ENCODE measurements at regions not wholly inside any gene's neighbourhood (a gene's known extent, or its start where the extent isn't known, plus 50 kb on each side); places are given as distances from the start of the nearest gene placed in this dataset.

DNA sequence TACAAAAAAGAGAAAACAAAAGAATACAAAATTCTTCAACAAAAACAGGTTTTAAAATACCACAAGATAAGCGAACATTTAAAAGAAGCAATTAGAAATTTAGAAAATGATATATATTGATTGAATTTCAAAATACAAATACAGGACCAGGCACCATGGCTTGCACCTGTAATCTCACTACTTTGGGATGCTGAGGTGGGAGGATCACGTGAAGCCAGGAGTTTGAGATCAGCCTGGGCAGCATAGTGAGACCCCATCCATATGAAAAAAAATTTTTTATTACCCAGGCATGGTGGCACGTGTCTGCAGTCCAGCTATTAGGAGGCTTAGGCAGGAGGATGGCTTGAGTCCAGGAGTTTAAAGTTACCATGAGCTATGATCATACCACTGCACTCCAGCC, 109.9 kb upstream of the SLC30A5 start:
- no TSS peak for BruUV-seq (replicated peaks)
- H3K36me3 ChIP-seq (ENCODE audit: insufficient read depth, low read length, poor library complexity, severe bottlenecking), result no peaks in the 10 kb centered on the region
- POLR2A ChIA-PET (ENCODE audit: low non-redundant PET), result no interaction called here
- H3K27me3 ChIP-seq (replicated peaks; ENCODE audit: insufficient read depth, low read depth, low read length, poor library complexity), result no peaks in the 10 kb centered on the region
- no peaks in the 10 kb centered on the region for H3K9me3 ChIP-seq (ENCODE audit: low read depth, low read length, poor library complexity, severe bottlenecking)
- no peaks in the 10 kb centered on the region for H3K4me1 ChIP-seq (ENCODE audit: insufficient read depth, low read length, poor library complexity, severe bottlenecking)
- CTCF ChIA-PET, result no interaction called here
- TF ChIP-seq EZH2 (IDR thresholded peaks at IDR 0.05; ENCODE audit: borderline replicate concordance, low read depth, low read length, poor library complexity, severe bottlenecking), result no peak
- TF ChIP-seq, protein P1, sequence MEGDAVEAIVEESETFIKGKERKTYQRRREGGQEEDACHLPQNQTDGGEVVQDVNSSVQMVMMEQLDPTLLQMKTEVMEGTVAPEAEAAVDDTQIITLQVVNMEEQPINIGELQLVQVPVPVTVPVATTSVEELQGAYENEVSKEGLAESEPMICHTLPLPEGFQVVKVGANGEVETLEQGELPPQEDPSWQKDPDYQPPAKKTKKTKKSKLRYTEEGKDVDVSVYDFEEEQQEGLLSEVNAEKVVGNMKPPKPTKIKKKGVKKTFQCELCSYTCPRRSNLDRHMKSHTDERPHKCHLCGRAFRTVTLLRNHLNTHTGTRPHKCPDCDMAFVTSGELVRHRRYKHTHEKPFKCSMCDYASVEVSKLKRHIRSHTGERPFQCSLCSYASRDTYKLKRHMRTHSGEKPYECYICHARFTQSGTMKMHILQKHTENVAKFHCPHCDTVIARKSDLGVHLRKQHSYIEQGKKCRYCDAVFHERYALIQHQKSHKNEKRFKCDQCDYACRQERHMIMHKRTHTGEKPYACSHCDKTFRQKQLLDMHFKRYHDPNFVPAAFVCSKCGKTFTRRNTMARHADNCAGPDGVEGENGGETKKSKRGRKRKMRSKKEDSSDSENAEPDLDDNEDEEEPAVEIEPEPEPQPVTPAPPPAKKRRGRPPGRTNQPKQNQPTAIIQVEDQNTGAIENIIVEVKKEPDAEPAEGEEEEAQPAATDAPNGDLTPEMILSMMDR (conservative IDR thresholded peaks at IDR 0.05; ENCODE audit: low read depth, low read length), result no peak
- no peak overlapping the region for H3K4me3 ChIP-seq (ENCODE audit: low read depth, low read length, poor library complexity, severe bottlenecking)
- intact Hi-C loops (cut with micrococcal nuclease; ENCODE audit: unreplicated experiment), result no loop called here
- DNase-seq (ENCODE audit: low spot score), result no peak
- H3K27ac ChIP-seq (ENCODE audit: low read depth, low read length, poor library complexity, severe bottlenecking), result no peak overlapping the region

- intact Hi-C loops (cut with micrococcal nuclease; ENCODE audit: unreplicated experiment), result no loop called here
- no peaks in the 10 kb centered on the region for H3K9me3 ChIP-seq (ENCODE audit: low read depth, low read length, poor library complexity, severe bottlenecking)
- H3K4me3 ChIP-seq (ENCODE audit: low read depth, low read length, poor library complexity, severe bottlenecking), result no peak overlapping the region
- H3K4me1 ChIP-seq (ENCODE audit: insufficient read depth, low read length, poor library complexity, severe bottlenecking), result no peaks in the 10 kb centered on the region
- BruUV-seq (replicated peaks), result no TSS peak
- H3K36me3 ChIP-seq (ENCODE audit: insufficient read depth, low read length, poor library complexity, severe bottlenecking), result no peaks in the 10 kb centered on the region
- DNase-seq (ENCODE audit: low spot score), result no peak
- TF ChIP-seq, protein P1 (conservative IDR thresholded peaks at IDR 0.05; ENCODE audit: low read depth, low read length), result no peak
- TF ChIP-seq EZH2 (IDR thresholded peaks at IDR 0.05; ENCODE audit: borderline replicate concordance, low read depth, low read length, poor library complexity, severe bottlenecking), result no peak
- H3K27ac ChIP-seq (ENCODE audit: low read depth, low read length, poor library complexity, severe bottlenecking), result no peak overlapping the region
- POLR2A ChIA-PET (ENCODE audit: low non-redundant PET), result no interaction called here
- H3K27me3 ChIP-seq (replicated peaks; ENCODE audit: insufficient read depth, low read depth, low read length, poor library complexity), result no peaks in the 10 kb centered on the region
- CTCF ChIA-PET, result no interaction called here
Observed at GRCh38 chr5:68991279-68992084, 102.3 kb upstream of the SLC30A5 start.

GRCh38 chr5:68994645-68995044, 99.2 kb upstream of the SLC30A5 start:
- intact Hi-C loops (cut with micrococcal nuclease; ENCODE audit: unreplicated experiment), result no loop called here
- H3K36me3 ChIP-seq (ENCODE audit: insufficient read depth, low read length, poor library complexity, severe bottlenecking), result no peaks in the 10 kb centered on the region
- no TSS peak for BruUV-seq (replicated peaks)
- DNase-seq (ENCODE audit: low spot score), result no peak
- no peak overlapping the region for H3K27ac ChIP-seq (ENCODE audit: low read depth, low read length, poor library complexity, severe bottlenecking)
- H3K4me3 ChIP-seq (ENCODE audit: low read depth, low read length, poor library complexity, severe bottlenecking), result no peak overlapping the region
- no peaks in the 10 kb centered on the region for H3K9me3 ChIP-seq (ENCODE audit: low read depth, low read length, poor library complexity, severe bottlenecking)
- CTCF ChIA-PET, result no interaction called here
- POLR2A ChIA-PET (ENCODE audit: low non-redundant PET), result no interaction called here
- no peaks in the 10 kb centered on the region for H3K4me1 ChIP-seq (ENCODE audit: insufficient read depth, low read length, poor library complexity, severe bottlenecking)
- H3K27me3 ChIP-seq (replicated peaks; ENCODE audit: insufficient read depth, low read depth, low read length, poor library complexity), result no peaks in the 10 kb centered on the region
- TF ChIP-seq, protein P1 (conservative IDR thresholded peaks at IDR 0.05; ENCODE audit: low read depth, low read length), result no peak
- no peak for TF ChIP-seq EZH2 (IDR thresholded peaks at IDR 0.05; ENCODE audit: borderline replicate concordance, low read depth, low read length, poor library complexity, severe bottlenecking)

Measured in A673 (cell line).